Stimulated activated naive CD8-positive, alpha-beta T cell treated with anti-CD3 and anti-CD28 coated beads, Interleukin-15, amount 100 ng/mL, for 72 hours (primary cell): ENCODE measurements at regions not wholly inside any gene's neighbourhood (a gene's known extent, or its start where the extent isn't known, plus 50 kb on each side); places are given as distances from the start of the nearest gene placed in this dataset.

Source experiments
- ATAC-seq: fragments of 150-1000 bp; cut with Tn5 transposase; 2 replicates; pipeline ENCODE4 v1.10.0; 2021; ENCODE audit warnings: mild to moderate bottlenecking, moderate library complexity
- DNase-seq, 2 donors: peaks; one replicate each; pipeline ENCODE4 v3.0.0; 2021 to 2022
- H3K27ac Mint-ChIP-seq, 2 donors: one replicate each; pipeline ENCODE4 v1.8.0; 2022; ENCODE audit warnings: mild to moderate bottlenecking in 2 of 2, mixed read lengths in 2 of 2, moderate library complexity in 2 of 2
- H3K27me3 Mint-ChIP-seq: one replicate; pipeline ENCODE4 v1.8.0; 2022; ENCODE audit warnings: mixed read lengths
- H3K4me1 Mint-ChIP-seq: one replicate; pipeline ENCODE4 v1.8.0; 2022; ENCODE audit warnings: mild to moderate bottlenecking, mixed read lengths
- H3K4me3 Mint-ChIP-seq, 2 donors: one replicate each; pipeline ENCODE4 v1.8.0; 2022; ENCODE audit warnings: mild to moderate bottlenecking in 2 of 2, mixed read lengths in 2 of 2, moderate library complexity in 1 of 2
- H3K9me3 Mint-ChIP-seq, 2 donors: one replicate each; pipeline ENCODE4 v1.8.0; 2022; ENCODE audit warnings: mixed read lengths in 2 of 2

DNA sequence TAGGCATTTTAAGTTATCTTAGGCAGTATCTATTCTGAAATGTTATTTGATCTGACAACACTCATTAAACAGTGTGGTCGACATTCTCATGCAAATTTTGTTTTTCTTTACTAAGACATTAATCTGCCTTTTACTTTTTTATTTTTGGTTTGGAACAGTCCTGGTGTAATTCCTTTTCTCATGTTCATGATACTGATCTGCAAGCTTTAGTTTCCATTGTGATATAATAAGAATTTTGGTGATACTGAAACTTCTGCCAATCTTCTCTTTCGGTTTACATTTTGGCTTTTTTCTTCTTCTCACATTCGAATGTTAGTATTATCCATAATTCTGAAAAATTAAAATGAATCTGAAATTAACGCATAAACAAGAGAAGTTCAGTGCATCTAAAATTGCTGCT is 281.9 kb upstream of the MTPN start:
- ATAC-seq = no peak
- Mint-ChIP-seq H3K4me1 (no peaks in the 10 kb centered on the region), H3K27ac (peak overlapping the region in 1 of 2 donors; percentile 24), H3K9me3 (peaks cover 31 to 40% of the 10 kb centered on the region in 2 donors), H3K27me3 (no peaks in the 10 kb centered on the region), H3K4me3 (no peak overlapping the region)
- no peak for DNase-seq

GRCh38 chr7:136256491-136256890 is 279.3 kb upstream of the MTPN start:
- H3K27ac Mint-ChIP-seq = no peak overlapping the region

DNA sequence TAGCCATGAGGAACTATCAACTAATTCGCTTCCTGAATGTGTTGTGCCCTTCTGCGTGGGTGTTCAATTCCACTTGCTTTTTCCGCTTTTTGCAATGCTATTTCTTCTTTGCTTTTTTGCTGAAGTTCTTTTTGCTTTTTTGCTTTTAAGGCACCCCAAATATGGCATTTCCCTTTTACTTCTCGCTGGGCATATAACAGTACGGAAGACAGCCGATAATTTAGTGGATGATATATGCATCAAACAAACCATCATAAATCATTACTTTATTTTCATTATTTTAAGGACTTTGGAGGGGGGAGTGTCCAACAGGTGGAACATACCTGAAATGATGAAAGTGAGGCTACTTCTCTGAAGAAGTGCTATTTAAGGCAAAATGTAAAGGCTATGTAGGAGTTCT is 277.0 kb upstream of the MTPN start:
- DNase-seq (no peak), ATAC-seq (no peak)
- no peak overlapping the region for H3K27ac Mint-ChIP-seq
- peaks cover 4 to 15% of the 10 kb centered on the region in 2 donors for H3K9me3 Mint-ChIP-seq
- no peaks in the 10 kb centered on the region for H3K4me1 Mint-ChIP-seq
- H3K27me3 Mint-ChIP-seq = no peaks in the 10 kb centered on the region
- H3K4me3 Mint-ChIP-seq = no peak overlapping the region

More at GRCh38 chr7:136256491-136256890, 279.3 kb upstream of the MTPN start:
- Mint-ChIP-seq H3K9me3 (peaks cover 15 to 21% of the 10 kb centered on the region in 2 donors), H3K27me3 (no peaks in the 10 kb centered on the region), H3K4me3 (no peak overlapping the region), H3K4me1 (no peaks in the 10 kb centered on the region)
- no peak for ATAC-seq
- DNase-seq = no peak

- H3K4me1 Mint-ChIP-seq = no peaks in the 10 kb centered on the region
- no peak for ATAC-seq
- no peak overlapping the region for H3K4me3 Mint-ChIP-seq
Measured at GRCh38 chr7:136251826-136252225, 274.7 kb upstream of the MTPN start.

DNA sequence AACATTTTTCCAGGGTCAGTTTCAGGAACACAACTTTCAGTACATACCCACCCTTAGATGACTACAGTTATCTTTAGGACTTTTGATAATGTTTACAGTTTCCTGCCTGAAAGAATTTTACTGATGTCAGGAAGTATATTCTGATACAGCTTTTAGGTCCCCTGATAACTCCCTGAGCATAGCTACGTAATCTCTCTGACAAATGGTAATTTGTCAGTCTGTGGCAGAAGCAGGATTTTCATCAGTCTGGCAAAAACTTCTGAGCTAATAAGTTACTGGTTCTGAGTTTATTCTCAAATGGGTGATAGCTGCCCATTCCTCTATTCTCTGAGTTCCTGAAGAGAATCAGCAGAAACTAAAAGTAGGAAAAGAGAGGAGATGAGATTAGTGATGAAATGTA is 270.1 kb upstream of the MTPN start:
- Mint-ChIP-seq H3K27me3 (no peaks in the 10 kb centered on the region), H3K27ac (no peak overlapping the region), H3K9me3 (peaks cover 5 to 10% of the 10 kb centered on the region in 2 donors), H3K4me1 (no peaks in the 10 kb centered on the region), H3K4me3 (no peak overlapping the region)
- no peak for DNase-seq
- no peak for ATAC-seq

More at GRCh38 chr7:136251826-136252225, 274.7 kb upstream of the MTPN start:
- H3K9me3 Mint-ChIP-seq = peaks cover 9 to 12% of the 10 kb centered on the region in 2 donors
- DNase-seq = no peak
- no peak overlapping the region for H3K27ac Mint-ChIP-seq
- H3K27me3 Mint-ChIP-seq = no peaks in the 10 kb centered on the region

GRCh38 chr7:136245327-136246004 is 268.3 kb upstream of the MTPN start:
- Mint-ChIP-seq H3K4me1 (no peaks in the 10 kb centered on the region), H3K4me3 (no peak overlapping the region), H3K27me3 (no peaks in the 10 kb centered on the region), H3K9me3 (peaks cover 5 to 12% of the 10 kb centered on the region in 2 donors), H3K27ac (no peak overlapping the region)
- ATAC-seq (no peak), DNase-seq (no peak)

GRCh38 chr7:136234040-136234439 is 256.9 kb upstream of the MTPN start:
- DNase-seq (no peak), ATAC-seq (no peak)
- no peaks in the 10 kb centered on the region for H3K4me1 Mint-ChIP-seq
- no peak overlapping the region for H3K4me3 Mint-ChIP-seq
- no peak overlapping the region for H3K27ac Mint-ChIP-seq
- peaks cover 49 to 57% of the 10 kb centered on the region in 2 donors for H3K9me3 Mint-ChIP-seq
- no peaks in the 10 kb centered on the region for H3K27me3 Mint-ChIP-seq

DNA sequence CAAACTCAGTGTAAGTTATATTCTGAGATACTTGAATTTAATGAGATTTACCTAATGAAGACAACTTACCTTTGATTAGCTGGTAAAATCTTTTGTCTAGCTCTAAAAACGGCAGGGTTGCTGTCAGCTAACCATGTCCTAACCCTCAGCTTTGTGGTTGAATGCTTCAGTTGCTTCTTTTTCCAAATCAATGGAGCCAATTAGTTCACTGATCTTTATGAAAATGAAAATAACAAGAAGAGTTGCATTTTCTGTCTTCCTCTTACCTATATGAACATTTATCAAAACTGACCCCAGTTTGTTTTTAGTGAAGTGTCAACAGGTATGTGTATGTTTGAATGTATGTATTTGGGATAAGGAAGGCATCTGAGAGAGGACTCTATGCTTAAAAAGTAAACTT is 253.1 kb upstream of the MTPN start:
- H3K27ac Mint-ChIP-seq = no peak overlapping the region
- H3K4me3 Mint-ChIP-seq = no peak overlapping the region
- peaks cover 34 to 36% of the 10 kb centered on the region in 2 donors for H3K9me3 Mint-ChIP-seq
- H3K4me1 Mint-ChIP-seq = no peaks in the 10 kb centered on the region
- ATAC-seq = no peak
- no peak for DNase-seq
- no peaks in the 10 kb centered on the region for H3K27me3 Mint-ChIP-seq

DNA sequence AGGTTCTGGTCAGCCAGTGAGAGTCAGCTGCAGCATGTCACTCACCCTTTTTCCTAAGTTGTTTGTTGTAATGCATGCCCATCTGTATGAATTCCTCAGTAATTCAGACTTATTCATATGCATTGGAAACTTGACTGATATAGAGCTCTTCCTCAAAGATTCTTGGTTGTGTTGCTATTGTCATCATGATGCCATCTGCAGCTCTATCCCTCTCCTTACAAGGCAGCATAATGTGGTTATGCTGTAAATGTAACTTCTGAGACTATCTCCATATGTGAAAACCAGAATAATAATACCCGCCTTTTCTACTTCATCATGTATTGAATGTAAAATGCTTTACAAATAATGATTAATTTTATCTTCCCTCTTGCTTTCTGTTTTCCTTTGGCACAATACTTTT is 252.6 kb upstream of the MTPN start:
- Mint-ChIP-seq H3K27ac (no peak overlapping the region), H3K4me3 (no peak overlapping the region), H3K4me1 (no peaks in the 10 kb centered on the region), H3K27me3 (no peaks in the 10 kb centered on the region), H3K9me3 (peaks cover 30 to 33% of the 10 kb centered on the region in 2 donors)
- no peak for DNase-seq
- ATAC-seq = no peak

- Mint-ChIP-seq H3K4me3 (no peak overlapping the region), H3K27me3 (no peaks in the 10 kb centered on the region), H3K27ac (no peak overlapping the region), H3K9me3 (peaks cover 29 to 33% of the 10 kb centered on the region in 2 donors), H3K4me1 (no peaks in the 10 kb centered on the region)
- ATAC-seq (no peak), DNase-seq (no peak)
Measured at GRCh38 chr7:136228171-136228570, 251.0 kb upstream of the MTPN start.

- Mint-ChIP-seq H3K4me3 (no peak overlapping the region), H3K27me3 (no peaks in the 10 kb centered on the region), H3K27ac (no peak overlapping the region), H3K4me1 (no peaks in the 10 kb centered on the region), H3K9me3 (no peaks in the 10 kb centered on the region)
- DNase-seq (no peak), ATAC-seq (no peak)
Measured at GRCh38 chr7:136214356-136214755, 237.2 kb upstream of the MTPN start.

- Mint-ChIP-seq H3K9me3 (no peaks in the 10 kb centered on the region), H3K27me3 (no peaks in the 10 kb centered on the region), H3K27ac (no peak overlapping the region), H3K4me3 (no peak overlapping the region), H3K4me1 (no peaks in the 10 kb centered on the region)
- DNase-seq (no peak), ATAC-seq (no peak)
Measured at GRCh38 chr7:136213012-136213411, 235.9 kb upstream of the MTPN start.

DNA sequence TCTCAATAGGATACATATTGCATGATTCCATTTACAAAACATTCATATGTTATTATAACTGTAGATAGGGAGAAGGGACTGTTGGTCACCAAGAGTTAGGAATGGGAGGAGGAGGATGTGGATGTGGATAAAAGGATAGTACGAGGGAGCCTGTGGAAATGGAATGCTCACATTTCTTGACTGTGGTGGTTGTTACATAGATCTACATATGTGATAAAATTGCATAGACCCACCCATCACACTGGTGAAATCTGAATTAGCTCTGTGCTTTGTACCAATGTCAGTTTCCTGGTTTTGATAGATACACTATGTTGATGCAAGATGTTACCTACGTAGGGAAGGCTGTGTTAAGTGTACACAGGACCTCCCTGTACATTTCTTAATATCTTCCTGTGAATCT is 233.5 kb upstream of the MTPN start:
- Mint-ChIP-seq H3K27ac (no peak overlapping the region), H3K4me1 (no peaks in the 10 kb centered on the region), H3K9me3 (peaks cover 0 to 5% of the 10 kb centered on the region in 2 donors), H3K27me3 (no peaks in the 10 kb centered on the region), H3K4me3 (no peak overlapping the region)
- no peak for ATAC-seq
- DNase-seq = no peak

- Mint-ChIP-seq H3K9me3 (peaks cover 0 to 5% of the 10 kb centered on the region in 2 donors), H3K27ac (no peak overlapping the region), H3K4me3 (no peak overlapping the region), H3K4me1 (no peaks in the 10 kb centered on the region), H3K27me3 (no peaks in the 10 kb centered on the region)
- DNase-seq (no peak), ATAC-seq (no peak)
Measured at GRCh38 chr7:136210079-136210478, 232.9 kb upstream of the MTPN start.

GRCh38 chr7:136205956-136206355 is 228.8 kb upstream of the MTPN start:
- H3K9me3 Mint-ChIP-seq = peaks cover 0 to 5% of the 10 kb centered on the region in 2 donors
- no peak for DNase-seq
- no peaks in the 10 kb centered on the region for H3K4me1 Mint-ChIP-seq
- H3K4me3 Mint-ChIP-seq = no peak overlapping the region
- ATAC-seq = no peak
- H3K27me3 Mint-ChIP-seq = no peaks in the 10 kb centered on the region
- no peak overlapping the region for H3K27ac Mint-ChIP-seq

- Mint-ChIP-seq H3K4me3 (no peak overlapping the region), H3K27ac (no peak overlapping the region), H3K4me1 (no peaks in the 10 kb centered on the region), H3K9me3 (peaks cover 36 to 47% of the 10 kb centered on the region in 2 donors), H3K27me3 (no peaks in the 10 kb centered on the region)
- ATAC-seq (no peak), DNase-seq (no peak)
Measured at GRCh38 chr7:136198168-136198567, 221.0 kb upstream of the MTPN start.

DNA sequence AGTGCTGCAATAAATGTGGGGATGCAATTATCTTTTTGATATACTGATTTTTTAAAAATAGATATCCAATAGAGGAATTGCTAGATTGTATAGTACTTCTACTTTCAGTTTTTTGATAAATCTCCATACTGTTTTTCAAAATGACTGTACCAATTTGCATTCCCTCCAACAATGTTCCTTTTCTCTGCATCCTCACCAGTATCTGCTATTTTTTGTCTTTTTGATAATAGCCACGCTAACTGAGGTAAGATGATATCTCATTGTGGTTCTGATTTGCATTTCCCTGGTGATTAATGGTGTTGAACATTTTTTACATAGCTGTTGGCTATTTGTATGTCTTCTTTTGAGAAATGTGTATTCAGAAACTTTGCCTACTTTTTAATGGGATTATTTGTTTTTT is 217.7 kb upstream of the MTPN start:
- H3K4me1 Mint-ChIP-seq = no peaks in the 10 kb centered on the region
- no peaks in the 10 kb centered on the region for H3K27me3 Mint-ChIP-seq
- peaks cover 36 to 42% of the 10 kb centered on the region in 2 donors for H3K9me3 Mint-ChIP-seq
- DNase-seq (no peak), ATAC-seq (no peak)
- H3K27ac Mint-ChIP-seq = no peak overlapping the region
- H3K4me3 Mint-ChIP-seq = no peak overlapping the region
